ENCODE measurements at regions not wholly inside any gene's neighbourhood (a gene's known extent, or its start where the extent isn't known, plus 50 kb on each side); places are given as distances from the start of the nearest gene placed in this dataset.

DNA sequence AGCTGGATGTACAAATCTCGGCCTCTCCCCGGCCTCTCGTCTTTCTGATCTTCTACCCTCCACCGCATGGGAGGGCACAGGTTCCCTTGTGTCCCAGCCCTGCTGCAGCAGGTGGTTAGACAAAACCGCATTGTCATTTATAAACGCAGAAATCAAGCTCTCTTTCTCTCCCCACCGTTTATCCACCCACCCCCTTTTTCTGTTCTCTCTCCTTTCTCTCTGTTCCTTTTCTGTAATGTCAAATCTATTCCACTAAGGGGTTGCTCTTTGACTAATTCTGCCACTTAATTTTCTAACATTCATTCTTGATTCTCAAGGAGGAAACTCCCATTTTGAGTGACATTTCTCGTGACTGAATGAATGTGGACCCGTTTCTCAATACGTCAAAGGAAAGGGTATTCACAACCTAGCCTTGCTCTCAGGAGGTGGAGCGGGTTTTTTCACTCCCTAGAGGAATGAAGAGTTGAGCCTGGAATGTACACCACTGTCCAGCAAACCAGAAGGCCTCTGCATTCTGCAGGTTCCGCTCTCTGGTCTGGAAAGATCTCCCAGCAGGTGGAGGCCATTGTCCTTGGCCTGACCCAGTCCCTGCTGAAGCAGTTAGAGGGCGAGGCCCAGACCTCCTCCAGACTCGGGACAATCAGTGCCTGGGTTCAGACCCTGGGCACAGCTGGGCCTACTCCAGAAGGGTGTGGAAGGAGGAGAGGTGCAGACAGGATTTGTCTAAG lies 70.9 kb upstream of the ENPP6 start (continued):
- TF ChIP-seq, protein P1, sequence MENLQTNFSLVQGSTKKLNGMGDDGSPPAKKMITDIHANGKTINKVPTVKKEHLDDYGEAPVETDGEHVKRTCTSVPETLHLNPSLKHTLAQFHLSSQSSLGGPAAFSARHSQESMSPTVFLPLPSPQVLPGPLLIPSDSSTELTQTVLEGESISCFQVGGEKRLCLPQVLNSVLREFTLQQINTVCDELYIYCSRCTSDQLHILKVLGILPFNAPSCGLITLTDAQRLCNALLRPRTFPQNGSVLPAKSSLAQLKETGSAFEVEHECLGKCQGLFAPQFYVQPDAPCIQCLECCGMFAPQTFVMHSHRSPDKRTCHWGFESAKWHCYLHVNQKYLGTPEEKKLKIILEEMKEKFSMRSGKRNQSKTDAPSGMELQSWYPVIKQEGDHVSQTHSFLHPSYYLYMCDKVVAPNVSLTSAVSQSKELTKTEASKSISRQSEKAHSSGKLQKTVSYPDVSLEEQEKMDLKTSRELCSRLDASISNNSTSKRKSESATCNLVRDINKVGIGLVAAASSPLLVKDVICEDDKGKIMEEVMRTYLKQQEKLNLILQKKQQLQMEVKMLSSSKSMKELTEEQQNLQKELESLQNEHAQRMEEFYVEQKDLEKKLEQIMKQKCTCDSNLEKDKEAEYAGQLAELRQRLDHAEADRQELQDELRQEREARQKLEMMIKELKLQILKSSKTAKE (IDR thresholded peaks at IDR 0.05; ENCODE audit: low read depth, poor library complexity, severe bottlenecking), result peak; percentile 87
- TF ChIP-seq, protein P2, sequence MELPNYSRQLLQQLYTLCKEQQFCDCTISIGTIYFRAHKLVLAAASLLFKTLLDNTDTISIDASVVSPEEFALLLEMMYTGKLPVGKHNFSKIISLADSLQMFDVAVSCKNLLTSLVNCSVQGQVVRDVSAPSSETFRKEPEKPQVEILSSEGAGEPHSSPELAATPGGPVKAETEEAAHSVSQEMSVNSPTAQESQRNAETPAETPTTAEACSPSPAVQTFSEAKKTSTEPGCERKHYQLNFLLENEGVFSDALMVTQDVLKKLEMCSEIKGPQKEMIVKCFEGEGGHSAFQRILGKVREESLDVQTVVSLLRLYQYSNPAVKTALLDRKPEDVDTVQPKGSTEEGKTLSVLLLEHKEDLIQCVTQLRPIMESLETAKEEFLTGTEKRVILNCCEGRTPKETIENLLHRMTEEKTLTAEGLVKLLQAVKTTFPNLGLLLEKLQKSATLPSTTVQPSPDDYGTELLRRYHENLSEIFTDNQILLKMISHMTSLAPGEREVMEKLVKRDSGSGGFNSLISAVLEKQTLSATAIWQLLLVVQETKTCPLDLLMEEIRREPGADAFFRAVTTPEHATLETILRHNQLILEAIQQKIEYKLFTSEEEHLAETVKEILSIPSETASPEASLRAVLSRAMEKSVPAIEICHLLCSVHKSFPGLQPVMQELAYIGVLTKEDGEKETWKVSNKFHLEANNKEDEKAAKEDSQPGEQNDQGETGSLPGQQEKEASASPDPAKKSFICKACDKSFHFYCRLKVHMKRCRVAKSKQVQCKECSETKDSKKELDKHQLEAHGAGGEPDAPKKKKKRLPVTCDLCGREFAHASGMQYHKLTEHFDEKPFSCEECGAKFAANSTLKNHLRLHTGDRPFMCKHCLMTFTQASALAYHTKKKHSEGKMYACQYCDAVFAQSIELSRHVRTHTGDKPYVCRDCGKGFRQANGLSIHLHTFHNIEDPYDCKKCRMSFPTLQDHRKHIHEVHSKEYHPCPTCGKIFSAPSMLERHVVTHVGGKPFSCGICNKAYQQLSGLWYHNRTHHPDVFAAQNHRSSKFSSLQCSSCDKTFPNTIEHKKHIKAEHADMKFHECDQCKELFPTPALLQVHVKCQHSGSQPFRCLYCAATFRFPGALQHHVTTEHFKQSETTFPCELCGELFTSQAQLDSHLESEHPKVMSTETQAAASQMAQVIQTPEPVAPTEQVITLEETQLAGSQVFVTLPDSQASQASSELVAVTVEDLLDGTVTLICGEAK (IDR thresholded peaks at IDR 0.05; ENCODE audit: borderline replicate concordance), result peak; percentile 51; the same call in 1 of the 2 replicates
- peak; percentile 85 to 87 for TF ChIP-seq BHLHE40 (IDR thresholded peaks at IDR 0.05; ENCODE audit: borderline replicate concordance in 1 of 2, low read depth in 2 of 2, low read length in 1 of 2)
- no peak for TF ChIP-seq SP1 (IDR thresholded peaks at IDR 0.05; ENCODE audit: low read depth, low read length)
- TF ChIP-seq, protein P3, sequence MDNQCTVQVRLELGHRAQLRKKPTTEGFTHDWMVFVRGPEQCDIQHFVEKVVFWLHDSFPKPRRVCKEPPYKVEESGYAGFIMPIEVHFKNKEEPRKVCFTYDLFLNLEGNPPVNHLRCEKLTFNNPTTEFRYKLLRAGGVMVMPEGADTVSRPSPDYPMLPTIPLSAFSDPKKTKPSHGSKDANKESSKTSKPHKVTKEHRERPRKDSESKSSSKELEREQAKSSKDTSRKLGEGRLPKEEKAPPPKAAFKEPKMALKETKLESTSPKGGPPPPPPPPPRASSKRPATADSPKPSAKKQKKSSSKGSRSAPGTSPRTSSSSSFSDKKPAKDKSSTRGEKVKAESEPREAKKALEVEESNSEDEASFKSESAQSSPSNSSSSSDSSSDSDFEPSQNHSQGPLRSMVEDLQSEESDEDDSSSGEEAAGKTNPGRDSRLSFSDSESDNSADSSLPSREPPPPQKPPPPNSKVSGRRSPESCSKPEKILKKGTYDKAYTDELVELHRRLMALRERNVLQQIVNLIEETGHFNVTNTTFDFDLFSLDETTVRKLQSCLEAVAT (IDR thresholded peaks at IDR 0.05), result peak; percentile 38; the same call in 1 of the 2 replicates
- peak; percentile 36 for TF ChIP-seq RELA (IDR thresholded peaks at IDR 0.05; ENCODE audit: borderline replicate concordance, partially characterized antibody)
- peak; percentile 94 to 96 for TF ChIP-seq IKZF2 (IDR thresholded peaks at IDR 0.05)
- TF ChIP-seq TCF12 (IDR thresholded peaks at IDR 0.05; ENCODE audit: low read depth, low read length), result peak; percentile 84
- no peak for TF ChIP-seq CHD1 (IDR thresholded peaks at IDR 0.05; ENCODE audit: low read depth, low read length)
- TF ChIP-seq, protein P4, sequence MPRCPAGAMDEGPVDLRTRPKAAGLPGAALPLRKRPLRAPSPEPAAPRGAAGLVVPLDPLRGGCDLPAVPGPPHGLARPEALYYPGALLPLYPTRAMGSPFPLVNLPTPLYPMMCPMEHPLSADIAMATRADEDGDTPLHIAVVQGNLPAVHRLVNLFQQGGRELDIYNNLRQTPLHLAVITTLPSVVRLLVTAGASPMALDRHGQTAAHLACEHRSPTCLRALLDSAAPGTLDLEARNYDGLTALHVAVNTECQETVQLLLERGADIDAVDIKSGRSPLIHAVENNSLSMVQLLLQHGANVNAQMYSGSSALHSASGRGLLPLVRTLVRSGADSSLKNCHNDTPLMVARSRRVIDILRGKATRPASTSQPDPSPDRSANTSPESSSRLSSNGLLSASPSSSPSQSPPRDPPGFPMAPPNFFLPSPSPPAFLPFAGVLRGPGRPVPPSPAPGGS (IDR thresholded peaks at IDR 0.05; ENCODE audit: borderline replicate concordance, insufficient read depth, low read depth, low read length, poor library complexity, severe bottlenecking), result peak; percentile 80
- TF ChIP-seq EGR1 (IDR thresholded peaks at IDR 0.05; ENCODE audit: borderline replicate concordance in 1 of 2, low read depth in 2 of 2, low read length in 2 of 2), result peak in 1 of 2 experiments; percentile 57; a peak in 1 of 3 replicates
- peak; percentile 2; the same call in 1 of the 2 replicates for TF ChIP-seq SMC3 (IDR thresholded peaks at IDR 0.05; ENCODE audit: borderline replicate concordance, low read length)
- no peak for TF ChIP-seq CBX3 (IDR thresholded peaks at IDR 0.05; ENCODE audit: borderline replicate concordance, low read depth)
- TF ChIP-seq, protein P5, sequence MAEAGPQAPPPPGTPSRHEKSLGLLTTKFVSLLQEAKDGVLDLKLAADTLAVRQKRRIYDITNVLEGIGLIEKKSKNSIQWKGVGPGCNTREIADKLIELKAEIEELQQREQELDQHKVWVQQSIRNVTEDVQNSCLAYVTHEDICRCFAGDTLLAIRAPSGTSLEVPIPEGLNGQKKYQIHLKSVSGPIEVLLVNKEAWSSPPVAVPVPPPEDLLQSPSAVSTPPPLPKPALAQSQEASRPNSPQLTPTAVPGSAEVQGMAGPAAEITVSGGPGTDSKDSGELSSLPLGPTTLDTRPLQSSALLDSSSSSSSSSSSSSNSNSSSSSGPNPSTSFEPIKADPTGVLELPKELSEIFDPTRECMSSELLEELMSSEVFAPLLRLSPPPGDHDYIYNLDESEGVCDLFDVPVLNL (IDR thresholded peaks at IDR 0.05; ENCODE audit: low read depth, low read length), result no peak
- peak; percentile 73; the same call in 2 of the 3 replicates for TF ChIP-seq POU2F2 (IDR thresholded peaks at IDR 0.05; ENCODE audit: borderline replicate concordance, low read depth, low read length)
- TF ChIP-seq SMARCA5 (IDR thresholded peaks at IDR 0.05), result peak; percentile 92
- TF ChIP-seq MXI1 (IDR thresholded peaks at IDR 0.05; ENCODE audit: low read depth, low read length), result peak; percentile 25; the same call in 1 of the 2 replicates
- no peak for TF ChIP-seq PML (IDR thresholded peaks at IDR 0.05; ENCODE audit: low read length)
- 0 out of 2 replicates have a peak, but pooled peaks have one; percentile 22 for TF ChIP-seq STAT3 (IDR thresholded peaks at IDR 0.05; ENCODE audit: low read depth, low read length)
